CD4-positive, alpha-beta T cell (primary cell): ENCODE measurements at regions not wholly inside any gene's neighbourhood (a gene's known extent, or its start where the extent isn't known, plus 50 kb on each side); places are given as distances from the start of the nearest gene placed in this dataset.

Experiments
- ATAC-seq: fragments of 200-7000 bp; cut with Tn5 transposase; one replicate; pipeline ENCODE4 v1.10.0; 2022; ENCODE audit warnings: mild to moderate bottlenecking; ENCODE audit not compliant: poor library complexity
- CTCF ChIA-PET: fragments of 350-600 bp; sonication (Branson Sonifier 250); formaldehyde crosslinking; loops from one replicate; lab custom pipeline; 2021; ENCODE audit warnings: antibody characterized with exemption, inconsistent platforms; lab: Charles Lee
- POLR2A ChIA-PET: fragments of 350-600 bp; sonication (Branson Sonifier 250); formaldehyde crosslinking; loops from one replicate; lab custom pipeline; 2021; ENCODE audit warnings: antibody characterized with exemption, inconsistent platforms; lab: Charles Lee
- DNase-seq, 14 experiments: peaks; one replicate each; pipeline ENCODE4 v3.0.0-alpha.2; 2013 to 2020; ENCODE audit warnings: mixed read lengths in 2 of 14
- H3K27ac ChIP-seq, 2 donors: one replicate each; pipeline versions ENCODE4 v1.5.1 to v1.7.0; 2013; ENCODE audit warnings: low read length in 2 of 2, low read depth in 1 of 2, mild to moderate bottlenecking in 1 of 2
- H3K27me3 ChIP-seq, 2 experiments: 1 replicate in 1 of 2; 2 replicates in 1 of 2; pipeline versions ENCODE4 v1.6.1 to v1.7.0; 2013; ENCODE audit warnings: low read length in 2 of 2, control low read depth in 1 of 2, mild to moderate bottlenecking in 1 of 2, moderate library complexity in 1 of 2; ENCODE audit not compliant: insufficient read depth in 2 of 2, control insufficient read depth in 1 of 2
- H3K36me3 ChIP-seq: one replicate; pipeline ENCODE4 v1.6.1; 2013; ENCODE audit warnings: low read length, control low read depth; ENCODE audit not compliant: insufficient read depth
- H3K4me1 ChIP-seq: one replicate; pipeline ENCODE4 v1.6.1; 2013; ENCODE audit warnings: low read length, control low read depth; ENCODE audit not compliant: insufficient read depth
- H3K4me3 ChIP-seq: one replicate; pipeline ENCODE4 v1.5.1; 2013; ENCODE audit warnings: mild to moderate bottlenecking, low read length, moderate library complexity
- H3K9me3 ChIP-seq, 2 experiments: 1 replicate in 1 of 2; 2 replicates in 1 of 2; pipeline versions ENCODE4 v1.6.1 to v1.7.0; 2013; ENCODE audit warnings: low read length in 2 of 2, mild to moderate bottlenecking in 2 of 2, control low read depth in 1 of 2, moderate library complexity in 1 of 2; ENCODE audit not compliant: control insufficient read depth in 1 of 2, insufficient read depth in 1 of 2
- H3K27ac Mint-ChIP-seq: one replicate; pipeline ENCODE4 v1.8.0; 2020; ENCODE audit warnings: mixed read lengths
- H3K27me3 Mint-ChIP-seq: one replicate; pipeline ENCODE4 v1.8.0; 2021; ENCODE audit warnings: mixed read lengths
- H3K36me3 Mint-ChIP-seq: one replicate; pipeline ENCODE4 v1.8.0; 2021; ENCODE audit warnings: low read depth, mixed read lengths
- H3K4me1 Mint-ChIP-seq: one replicate; pipeline ENCODE4 v1.8.0; 2021; ENCODE audit warnings: low read depth, mixed read lengths
- H3K4me3 Mint-ChIP-seq: one replicate; pipeline ENCODE4 v1.8.0; 2020; ENCODE audit warnings: mild to moderate bottlenecking, mixed read lengths
- H3K9me3 Mint-ChIP-seq: one replicate; pipeline ENCODE4 v1.8.0; 2020; ENCODE audit warnings: mixed read lengths
- CTCF ChIP-seq: fragments of 200-600 bp; IDR thresholded peaks from one replicate; pipeline ENCODE4 v1.8.0; 2022; ENCODE audit warnings: antibody characterized with exemption, mild to moderate bottlenecking
- intact Hi-C, 2 experiments: fragments of 100-400 bp; cut with DNase I in 1 of 2; cut with micrococcal nuclease in 1 of 2; formaldehyde crosslinking; loops; one replicate each; pipeline versions ENCODE4 v1.15.1 to v1.9.0; 2023 to 2025; cut with DNase I, micrococcal nuclease

- no peak overlapping the region for H3K27ac Mint-ChIP-seq
- peaks cover 3 to 9% of the 10 kb centered on the region in 2 experiments for H3K27me3 ChIP-seq
These were observed 143.4 kb downstream of the ELOVL4 start for GRCh38 chr6:79803917-79804316.

GRCh38 chr6:79802657-79803300, 144.6 kb downstream of the ELOVL4 start:
- no peaks in the 10 kb centered on the region for H3K4me1 ChIP-seq
- H3K4me3 ChIP-seq, result no peak overlapping the region
- no peaks in the 10 kb centered on the region for H3K9me3 ChIP-seq
- Mint-ChIP-seq H3K27ac (no peak overlapping the region), H3K4me1 (no peaks in the 10 kb centered on the region), H3K9me3 (no peaks in the 10 kb centered on the region), H3K27me3 (peaks cover 15% of the 10 kb centered on the region), H3K4me3 (no peak overlapping the region), H3K36me3 (no peaks in the 10 kb centered on the region)
- intact Hi-C loops, result no loop called here
- peaks cover 3 to 8% of the 10 kb centered on the region in 2 experiments for H3K27me3 ChIP-seq
- no peaks in the 10 kb centered on the region for H3K36me3 ChIP-seq
- DNase-seq (no peak), ATAC-seq (no peak)
- ChIA-PET POLR2A (no interaction called here), CTCF (no interaction called here)
- no peak overlapping the region for H3K27ac ChIP-seq
- no peak for TF ChIP-seq CTCF

More at GRCh38 chr6:79803917-79804316, 143.4 kb downstream of the ELOVL4 start:
- CTCF ChIA-PET, result no interaction called here
- TF ChIP-seq CTCF, result no peak
- ATAC-seq, result no peak
- H3K36me3 ChIP-seq, result no peaks in the 10 kb centered on the region
- DNase-seq, result no peak
- Mint-ChIP-seq H3K27me3 (peaks cover 22% of the 10 kb centered on the region), H3K36me3 (no peaks in the 10 kb centered on the region), H3K4me3 (no peak overlapping the region), H3K9me3 (no peaks in the 10 kb centered on the region), H3K4me1 (no peaks in the 10 kb centered on the region)
- H3K4me1 ChIP-seq, result no peaks in the 10 kb centered on the region
- no peaks in the 10 kb centered on the region for H3K9me3 ChIP-seq
- POLR2A ChIA-PET, result no interaction called here
- intact Hi-C loops, result no loop called here
- no peak overlapping the region for H3K4me3 ChIP-seq
- H3K27ac ChIP-seq, result no peak overlapping the region

- no peaks in the 10 kb centered on the region for H3K9me3 Mint-ChIP-seq
- peaks cover 15% of the 10 kb centered on the region for H3K27me3 Mint-ChIP-seq
- no peaks in the 10 kb centered on the region for H3K4me1 Mint-ChIP-seq
- Histone ChIP-seq H3K27me3 (peaks cover 3 to 8% of the 10 kb centered on the region in 2 experiments), H3K4me1 (no peaks in the 10 kb centered on the region), H3K36me3 (no peaks in the 10 kb centered on the region), H3K27ac (no peak overlapping the region), H3K9me3 (no peaks in the 10 kb centered on the region), H3K4me3 (no peak overlapping the region)
- H3K36me3 Mint-ChIP-seq, result no peaks in the 10 kb centered on the region
- CTCF ChIA-PET, result no interaction called here
- ATAC-seq (no peak), DNase-seq (no peak)
- H3K27ac Mint-ChIP-seq, result no peak overlapping the region
- TF ChIP-seq CTCF, result no peak
- POLR2A ChIA-PET, result no interaction called here
- H3K4me3 Mint-ChIP-seq, result no peak overlapping the region
- intact Hi-C loops, result no loop called here
These were observed 146.0 kb downstream of the ELOVL4 start for GRCh38 chr6:79801362-79801761.
